GM21526 (cell line): ENCODE measurements at regions not wholly inside any gene's neighbourhood (a gene's known extent, or its start where the extent isn't known, plus 50 kb on each side); places are given as distances from the start of the nearest gene placed in this dataset.
"Not testable (repeated sequence)": the region's sequence is repeated elsewhere in the genome, so short reads cannot be mapped to it uniquely, and the experiment has no call there.

Source experiments
- ATAC-seq: cut with Tn5 transposase; IDR thresholded peaks from one replicate; pipeline ENCODE4 v1.9.1; 2021; ENCODE audit warnings: moderate library complexity; ENCODE audit not compliant: unreplicated experiment, low FRiP score

DNA sequence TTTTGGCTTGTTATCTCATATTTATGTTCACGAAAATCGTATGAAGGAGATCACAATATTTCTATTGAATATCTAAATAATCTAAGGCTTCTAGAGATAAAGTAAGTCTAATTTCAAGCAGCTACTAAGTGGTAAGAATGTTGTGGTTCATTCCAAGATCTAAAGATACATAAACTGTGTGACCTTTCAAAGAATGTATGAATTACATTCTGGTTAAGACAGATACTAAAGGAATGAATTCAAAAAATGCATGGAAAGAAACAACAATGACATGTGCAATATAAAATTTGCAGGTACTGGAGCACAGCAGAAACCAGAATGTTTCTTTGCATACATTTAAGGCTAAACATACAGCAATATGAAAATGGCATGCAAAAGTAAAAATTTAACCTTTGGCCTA lies 1214.6 kb downstream of the CDH8 start:
- ATAC-seq = no peak

DNA sequence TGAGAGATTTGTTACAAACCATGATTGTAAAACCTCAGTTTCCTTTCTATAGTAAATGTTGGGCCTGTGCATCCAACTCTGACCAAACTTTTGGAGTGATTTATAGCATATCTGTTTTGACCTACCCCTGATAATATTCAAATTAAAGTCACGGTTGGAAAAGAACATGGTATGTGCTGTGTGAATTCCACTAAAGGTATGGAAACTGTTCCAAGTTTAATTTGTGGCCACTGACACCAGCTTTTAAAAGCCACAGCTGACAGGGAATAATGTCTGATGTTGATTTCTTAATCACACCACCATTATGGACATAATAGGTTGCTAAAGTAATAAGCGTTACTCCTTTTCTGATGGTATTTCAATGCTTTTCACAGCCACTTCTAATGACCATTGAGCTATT lies 1215.9 kb downstream of the CDH8 start:
- ATAC-seq = no peak

DNA sequence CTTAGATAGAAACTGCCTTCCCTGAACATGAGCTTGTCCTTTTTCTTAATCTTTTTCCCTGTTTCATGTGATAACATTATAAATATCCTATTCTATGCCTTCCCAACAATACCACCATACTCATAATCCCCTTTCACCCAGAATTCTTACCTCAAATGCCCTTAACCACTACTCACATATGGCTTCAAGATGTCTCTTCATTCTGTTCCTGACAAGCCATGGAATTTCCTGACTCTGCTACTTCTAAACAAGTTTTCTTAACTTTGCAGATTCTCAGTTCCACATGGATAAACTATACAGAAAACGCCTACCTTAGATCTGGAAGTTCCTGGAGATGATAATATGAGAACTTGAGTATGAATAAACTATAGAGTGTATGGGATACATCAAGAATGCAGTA lies 1217.8 kb downstream of the CDH8 start:
- no peak for ATAC-seq

DNA sequence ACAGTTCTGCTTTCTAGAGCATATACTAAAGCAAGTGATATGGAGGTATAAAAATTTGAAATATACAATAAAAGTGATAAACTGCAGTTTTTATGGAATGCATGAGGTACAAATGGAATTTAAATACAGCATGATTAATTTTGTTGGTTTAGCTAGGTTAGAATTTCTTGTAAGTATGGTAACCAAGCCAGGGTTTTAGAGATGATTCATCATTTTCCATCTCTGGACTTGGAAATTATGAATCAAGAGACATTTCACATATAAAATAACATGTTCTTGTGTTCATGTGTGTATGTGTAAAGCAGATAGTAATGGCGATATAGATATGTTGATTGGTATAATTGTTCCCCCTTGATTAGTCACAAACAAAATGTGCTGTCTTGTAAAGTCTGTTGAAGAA lies 1219.8 kb downstream of the CDH8 start:
- no peak for ATAC-seq

DNA sequence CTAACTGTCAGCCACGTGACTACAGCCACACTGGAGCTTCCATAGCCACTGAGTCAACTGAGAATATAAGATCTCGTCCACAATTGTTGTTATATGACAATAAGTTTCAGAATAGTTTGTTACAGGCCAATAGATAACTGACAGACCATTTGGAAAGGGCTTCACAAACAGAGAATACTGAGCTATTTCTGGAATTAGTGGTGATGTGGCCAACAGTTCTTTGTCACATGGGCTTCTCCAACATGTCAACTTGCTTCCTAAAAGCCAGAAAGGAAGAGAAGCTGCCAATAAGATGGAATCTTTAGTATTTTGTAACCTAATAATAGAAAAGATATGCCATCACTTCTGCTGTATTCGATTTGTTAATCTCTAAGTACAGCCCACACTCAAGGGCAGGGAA lies 1220.4 kb downstream of the CDH8 start:
- ATAC-seq = no peak

DNA sequence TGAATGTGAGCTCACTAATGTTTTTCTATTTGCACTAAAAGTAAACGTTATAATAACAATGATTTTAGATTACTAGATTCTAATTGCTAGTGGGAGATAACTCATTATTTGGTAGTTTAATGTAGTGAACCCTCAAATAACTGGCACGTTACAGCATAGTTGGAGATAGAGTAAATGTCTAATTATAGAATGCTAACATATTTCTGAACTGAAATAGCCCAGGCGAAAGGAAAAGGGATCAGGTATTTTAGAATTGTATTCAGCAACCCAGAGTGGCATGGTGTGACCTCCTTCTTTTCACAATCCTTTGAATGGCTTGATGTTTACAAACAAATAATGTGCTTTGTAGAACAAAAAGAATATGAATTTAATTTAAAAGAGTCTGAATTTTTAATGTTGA lies 1221.2 kb downstream of the CDH8 start:
- no peak for ATAC-seq

DNA sequence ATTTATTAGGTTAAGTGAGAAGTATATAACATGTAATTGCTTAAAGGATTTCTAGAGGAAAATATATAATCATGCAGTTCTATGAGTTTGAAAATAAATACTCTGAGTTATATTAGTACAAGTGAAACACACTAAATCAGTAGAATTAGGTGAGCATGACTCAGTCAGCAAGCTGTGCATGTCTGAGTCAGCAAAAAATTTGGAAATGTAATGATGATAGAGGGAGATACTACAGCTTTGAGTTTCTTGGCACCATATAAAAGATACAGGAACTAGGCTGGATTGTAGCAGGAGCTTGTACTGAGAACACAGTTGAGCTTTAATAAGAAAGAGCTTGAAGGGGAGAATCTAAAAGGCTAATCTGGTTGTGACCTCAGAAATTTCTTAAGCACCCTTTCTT lies 1224.6 kb downstream of the CDH8 start:
- ATAC-seq = no peak

DNA sequence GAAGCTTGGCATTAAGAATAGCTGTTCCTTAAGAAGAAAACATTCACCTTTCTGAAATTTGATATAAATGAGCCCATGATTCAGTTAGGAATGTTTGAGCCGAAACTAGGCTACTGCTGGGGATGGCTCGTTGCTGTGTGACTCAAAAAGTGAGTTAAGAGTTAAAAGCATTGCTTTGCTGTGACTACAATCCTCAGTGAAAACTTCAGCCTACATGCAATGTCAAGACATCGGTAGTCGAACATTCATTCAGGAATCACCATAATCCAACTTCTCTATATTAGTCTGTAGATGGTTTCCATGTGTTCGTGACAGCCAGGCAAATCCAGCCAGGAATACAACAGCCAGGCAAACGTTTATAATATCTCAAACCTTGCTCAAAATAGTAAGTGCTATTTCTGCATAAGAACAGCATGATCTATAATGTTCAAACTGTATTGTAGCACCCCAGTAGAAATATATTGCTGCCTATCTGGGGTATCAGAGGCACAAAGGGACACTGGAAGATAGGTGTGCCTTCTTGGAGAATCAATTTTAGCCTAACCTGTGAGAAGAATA lies 1225.1 kb downstream of the CDH8 start:
- no peak for ATAC-seq

DNA sequence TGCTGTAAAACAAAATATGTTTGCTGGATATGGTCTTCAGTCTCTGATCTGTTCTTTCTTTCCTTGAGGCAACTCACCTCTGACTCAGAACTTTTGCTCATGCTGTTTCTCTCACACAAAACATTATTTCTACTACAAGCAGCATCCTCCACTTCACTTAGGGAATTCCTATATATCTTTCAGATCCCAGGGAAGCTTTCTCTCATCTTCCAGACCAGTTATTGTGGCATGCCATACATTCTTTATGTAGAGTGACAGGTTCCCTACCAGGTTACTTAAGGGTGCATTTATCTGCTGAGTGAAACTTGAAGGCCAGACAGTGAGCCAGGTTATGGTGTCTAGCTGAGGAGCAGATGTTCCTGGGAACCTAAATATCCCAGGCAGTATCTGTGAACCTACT lies 1226.0 kb downstream of the CDH8 start:
- ATAC-seq = no peak

DNA sequence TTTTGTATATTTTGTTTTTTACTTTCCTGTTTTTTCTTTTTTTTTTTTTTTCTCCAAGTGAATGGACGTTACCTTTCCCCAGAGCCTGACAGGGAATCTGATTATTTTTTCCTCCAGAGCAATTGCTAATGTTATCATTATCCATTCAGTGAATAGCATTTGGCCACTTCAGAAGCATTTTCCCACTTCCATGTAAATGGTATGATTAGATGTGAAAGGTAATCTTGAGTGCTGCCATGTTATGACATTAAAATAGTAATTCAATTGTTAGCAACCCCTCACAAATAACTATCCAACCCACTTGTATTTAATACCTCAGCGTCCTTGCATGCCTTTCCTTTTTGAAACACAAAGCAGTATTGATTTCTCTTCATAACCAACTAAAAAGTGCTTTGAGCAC lies 1243.8 kb downstream of the CDH8 start:
- no peak for ATAC-seq

DNA sequence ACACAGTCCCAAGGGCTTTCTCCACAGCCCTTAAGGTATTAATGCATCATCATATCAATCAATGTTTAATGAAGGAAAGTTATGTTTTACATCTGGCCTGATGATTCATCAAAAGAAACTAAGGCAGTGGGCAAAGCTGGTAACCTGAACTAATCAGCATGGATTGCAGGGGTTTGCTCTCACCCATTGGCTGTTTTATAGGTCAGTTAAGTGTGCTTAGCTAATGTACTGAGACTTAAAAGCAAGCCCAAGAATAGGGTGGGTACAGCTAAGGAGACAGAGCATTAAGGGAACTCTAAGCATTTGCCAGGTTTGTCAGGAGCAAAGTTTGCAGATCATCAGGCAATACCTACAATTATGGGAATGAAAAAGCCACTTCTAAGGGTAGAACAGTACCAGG lies 1247.6 kb downstream of the CDH8 start:
- ATAC-seq = no peak

DNA sequence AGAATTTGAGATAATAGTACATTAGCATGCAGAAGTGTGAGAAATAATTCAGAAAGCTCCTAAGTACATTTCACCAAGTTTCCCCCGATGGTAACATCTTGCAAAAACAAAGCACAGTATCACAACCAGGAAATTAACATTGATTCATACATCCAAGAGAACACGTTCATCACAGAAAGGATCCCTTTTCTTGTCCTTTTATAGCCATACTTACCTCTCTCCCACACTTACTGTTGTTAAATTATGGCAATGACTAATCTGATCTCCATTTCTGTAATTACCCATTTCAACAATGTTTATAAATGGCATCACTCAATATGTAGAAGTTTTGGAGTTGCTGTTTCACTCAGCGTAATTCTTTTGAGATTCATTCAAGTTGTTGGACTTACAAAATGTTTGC lies 1260.0 kb downstream of the CDH8 start:
- ATAC-seq = no peak

DNA sequence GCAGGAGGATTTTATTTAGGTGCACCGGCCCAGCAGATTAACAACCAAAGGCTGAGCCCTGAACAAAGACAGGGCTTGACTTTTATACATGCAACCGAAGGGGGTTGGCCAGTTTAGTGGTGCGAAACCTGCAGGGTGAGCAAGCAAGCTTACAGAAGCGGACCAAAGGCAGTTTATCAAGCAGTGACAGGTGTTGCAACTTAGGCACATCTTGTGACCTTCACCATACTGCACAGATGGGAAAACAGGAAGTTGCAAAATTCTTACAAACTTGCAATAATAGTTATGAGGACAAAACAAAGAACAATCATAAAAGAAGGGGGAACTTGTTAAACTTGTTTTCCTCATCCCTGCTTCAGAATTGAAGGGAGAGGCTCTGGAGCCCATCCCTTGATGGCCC lies 1265.1 kb downstream of the CDH8 start:
- ATAC-seq = no peak

DNA sequence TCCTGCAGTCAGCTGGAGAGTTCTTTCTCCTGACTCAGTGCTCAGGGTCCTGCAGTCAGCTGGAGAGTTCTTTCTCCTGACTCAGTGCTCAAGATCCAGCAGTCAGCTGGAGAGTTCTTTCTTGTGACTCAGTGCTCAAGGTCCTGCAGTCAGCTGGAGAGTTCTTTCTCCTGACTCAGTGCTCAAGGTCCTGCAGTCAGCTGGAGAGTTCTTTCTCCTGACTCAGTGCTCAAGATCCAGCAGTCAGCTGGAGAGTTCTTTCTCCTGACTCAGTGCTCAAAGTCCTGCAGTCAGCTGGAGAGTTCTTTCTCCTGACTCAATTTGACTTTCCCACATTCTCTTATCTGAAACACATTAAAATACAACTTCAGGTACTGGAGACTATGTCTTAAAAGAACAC lies 1265.9 kb downstream of the CDH8 start:
- not testable (repeated sequence) for ATAC-seq

DNA sequence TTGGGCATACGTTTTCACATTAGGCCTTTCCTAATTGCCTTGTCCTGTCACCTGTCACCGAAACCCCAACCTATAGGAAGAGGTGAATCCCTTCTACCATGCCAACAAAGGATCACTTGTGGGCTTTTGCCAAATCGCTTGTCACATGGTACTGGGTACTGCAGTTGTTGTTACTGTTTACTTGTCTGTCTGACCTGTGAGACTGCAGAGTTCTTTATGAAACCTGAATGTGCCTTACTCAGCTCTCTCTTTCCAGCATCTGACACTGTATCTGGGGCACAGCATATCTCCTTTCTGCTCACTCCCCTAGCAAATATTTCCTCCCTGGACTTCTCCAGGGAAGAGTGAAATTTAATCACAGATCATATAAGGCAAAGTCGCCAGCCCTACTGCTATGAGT lies 1272.4 kb downstream of the CDH8 start:
- no peak for ATAC-seq

DNA sequence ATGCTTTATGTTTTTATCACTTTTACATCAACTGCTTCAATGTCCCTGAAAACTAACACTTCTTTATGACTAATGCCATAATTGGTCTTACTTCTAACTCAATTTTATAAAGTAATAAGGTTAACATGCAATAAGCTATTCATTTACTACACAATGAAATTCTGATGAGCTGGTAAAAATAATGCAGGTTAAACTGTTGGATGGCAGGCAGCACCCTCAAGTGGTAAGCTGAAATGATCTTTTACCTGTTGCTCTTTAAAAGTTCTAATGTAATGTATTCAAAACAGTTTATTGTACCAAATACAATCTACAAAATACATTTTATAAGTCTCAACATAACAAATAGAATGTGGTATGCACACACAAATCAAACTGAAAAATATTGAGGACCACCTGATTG lies 1280.3 kb downstream of the CDH8 start:
- ATAC-seq = no peak

DNA sequence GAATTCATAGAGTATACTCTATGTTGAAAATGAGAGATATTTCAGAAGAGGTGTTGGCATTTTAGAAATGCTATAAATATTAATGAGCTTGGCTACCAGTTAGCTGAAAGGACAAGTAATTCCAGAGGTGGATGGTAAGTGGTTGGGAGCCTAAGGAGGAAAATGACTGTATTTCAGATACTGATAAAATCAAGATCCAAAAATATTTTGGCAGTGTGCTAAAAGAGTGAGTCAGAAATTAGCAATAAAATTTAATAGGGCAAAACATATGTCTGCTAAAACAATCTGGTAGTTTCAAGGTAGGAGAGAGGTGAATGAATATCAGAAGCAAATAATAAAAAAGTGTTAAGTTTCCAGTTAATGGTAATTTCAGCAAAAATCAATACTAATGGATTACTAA lies 1287.9 kb downstream of the CDH8 start:
- no peak for ATAC-seq

DNA sequence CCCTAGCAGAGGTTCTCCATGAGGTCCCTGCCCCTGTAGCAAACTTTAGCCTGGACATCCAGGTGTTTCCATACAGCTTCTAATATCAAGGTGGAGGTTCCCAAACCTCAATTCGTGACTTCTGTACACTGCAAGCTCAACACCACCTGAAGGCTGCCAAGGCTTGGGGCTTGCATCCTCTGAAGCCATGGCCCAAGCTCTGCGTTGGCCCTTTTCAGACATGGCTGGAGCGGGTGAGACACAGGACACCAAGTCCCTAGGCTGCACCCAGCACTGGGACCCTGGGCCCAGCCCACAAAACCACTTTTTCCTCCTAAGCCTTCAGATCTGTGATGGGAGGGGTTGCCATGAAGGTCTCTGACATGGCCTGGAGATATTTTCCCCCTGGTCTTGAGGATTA lies 1292.0 kb downstream of the CDH8 start:
- no peak for ATAC-seq

DNA sequence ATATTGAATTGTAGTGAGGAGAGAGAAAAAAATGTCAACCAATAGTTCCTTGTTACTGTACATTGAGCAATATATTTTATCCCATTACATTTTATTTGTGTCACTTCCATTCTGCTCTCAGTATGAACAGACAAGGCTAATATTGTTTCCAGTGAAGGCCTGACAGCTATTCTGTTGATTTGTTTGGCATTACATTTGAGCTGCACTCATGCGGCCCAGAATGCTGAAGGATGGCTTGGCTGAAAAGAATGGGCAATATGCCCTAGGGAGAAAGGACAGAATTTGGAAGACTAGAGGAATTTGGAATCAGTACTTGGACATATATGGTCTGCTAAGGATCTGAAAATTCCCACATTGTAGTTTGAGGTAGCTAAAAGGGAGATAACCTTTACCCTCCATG lies 1294.4 kb downstream of the CDH8 start:
- ATAC-seq = no peak

DNA sequence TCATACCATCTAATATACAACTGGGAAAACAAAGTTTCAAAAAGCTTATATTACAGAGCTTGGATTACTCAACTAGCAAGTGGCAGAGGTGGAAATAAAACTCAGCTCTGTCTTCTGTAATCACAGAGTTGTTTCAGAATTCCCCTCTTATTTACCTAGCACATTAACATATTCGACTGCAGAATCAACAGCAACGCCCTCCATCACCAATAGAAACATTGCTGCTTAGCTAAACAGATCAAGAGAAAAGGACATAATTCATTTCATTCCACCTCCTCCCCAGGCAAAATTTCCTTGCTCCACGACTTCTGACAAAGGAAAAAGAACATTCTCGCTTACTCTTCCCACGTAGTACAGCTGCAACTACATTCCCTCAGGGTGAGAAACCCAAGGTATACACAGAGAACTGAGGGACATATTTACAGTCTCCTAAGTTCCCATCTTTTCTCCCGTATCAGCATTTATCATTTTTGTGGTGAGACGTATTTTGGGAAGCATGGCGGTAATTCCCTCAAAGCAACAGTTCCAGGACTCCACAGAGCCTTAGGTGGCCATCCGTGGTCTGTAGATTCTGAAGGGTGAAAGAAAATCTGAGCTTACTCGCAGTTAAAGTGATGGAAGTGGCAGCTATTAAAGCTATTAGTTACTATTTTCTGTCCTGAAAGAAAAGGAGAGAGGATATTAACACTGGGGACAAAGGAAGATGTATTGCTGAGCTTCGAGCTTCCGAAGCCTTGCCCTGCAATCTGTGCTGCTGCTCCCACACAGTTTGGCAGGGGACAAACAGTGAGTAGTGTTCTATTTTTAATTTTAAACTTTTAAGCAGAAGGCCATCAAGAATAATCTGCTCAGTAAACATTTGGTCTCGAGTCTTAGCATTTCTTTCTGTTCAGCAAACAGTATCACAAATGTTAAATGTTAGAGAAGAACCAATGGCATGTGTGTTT lies 1296.2 kb downstream of the CDH8 start:
- no peak for ATAC-seq

DNA sequence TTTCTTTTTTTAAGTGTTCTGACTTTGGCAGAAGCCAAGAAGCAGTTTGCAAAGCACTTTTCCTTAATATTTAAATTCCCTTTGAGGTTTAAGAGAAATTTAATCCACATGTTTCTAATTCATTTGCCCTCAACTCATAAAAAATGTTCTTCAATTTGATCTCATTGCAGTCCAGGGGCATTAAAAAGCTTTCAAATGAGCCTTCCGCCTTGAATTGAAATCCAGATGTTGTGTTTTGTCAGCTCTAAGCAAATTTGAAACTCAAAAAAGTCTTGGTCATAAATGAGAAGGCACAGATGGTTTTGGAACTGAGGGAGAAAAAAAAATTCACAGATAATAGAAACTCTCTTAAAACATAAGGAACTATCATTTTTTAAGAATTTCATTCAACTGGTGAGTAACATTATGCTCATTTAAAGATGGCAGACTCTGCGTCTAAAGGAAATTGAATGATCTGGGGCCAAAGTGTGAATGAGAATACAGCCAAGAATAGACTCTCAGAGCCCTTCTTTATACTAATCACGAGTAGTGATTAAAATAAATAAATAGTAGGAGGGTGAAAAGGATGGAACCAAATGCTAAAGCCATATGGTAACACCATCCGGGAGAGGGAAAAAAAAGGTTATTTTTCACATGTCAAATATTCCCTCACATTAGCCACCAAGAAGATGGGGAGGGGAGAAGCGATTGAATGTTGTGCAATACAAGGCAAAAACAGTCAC lies 1304.7 kb downstream of the CDH8 start:
- no peak for ATAC-seq

DNA sequence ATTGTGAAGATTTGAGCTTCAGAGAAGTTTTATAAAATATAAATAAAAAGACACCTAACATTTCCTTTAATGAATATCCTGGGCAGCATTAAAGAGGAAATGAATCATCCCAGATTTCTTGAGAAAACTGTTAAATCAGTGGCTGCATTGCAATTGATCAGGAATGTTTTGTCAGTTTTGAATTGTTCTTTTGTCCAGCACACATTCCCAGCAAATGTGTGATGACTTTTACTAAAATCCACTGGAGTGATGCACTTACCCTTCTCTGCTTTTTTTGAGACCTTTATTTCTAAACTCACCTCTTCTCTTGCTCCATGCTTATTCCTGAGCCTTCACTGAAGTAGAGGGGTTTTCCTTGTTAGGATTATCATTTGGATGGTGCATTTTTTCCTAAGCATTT lies 1307.2 kb downstream of the CDH8 start:
- no peak for ATAC-seq
